A549 (cell line): ENCODE measurements at regions not wholly inside any gene's neighbourhood (a gene's known extent, or its start where the extent isn't known, plus 50 kb on each side); places are given as distances from the start of the nearest gene placed in this dataset.
"Not testable (repeated sequence)": the region's sequence is repeated elsewhere in the genome, so short reads cannot be mapped to it uniquely, and the experiment has no call there.

ENCODE experiments used
- ATAC-seq, 2 experiments: fragments of 200-7000 bp in 1 of 2; fragments of >200 bp in 1 of 2; cut with Nextera tagmentation in 1 of 2; cut with Tn5 transposase in 1 of 2; 3 replicates each; pipeline versions ENCODE4 v1.8.0 to v1.9.1; 2018 to 2020; ENCODE audit warnings: mild to moderate bottlenecking in 1 of 2, moderate library complexity in 1 of 2
- CTCF ChIA-PET: fragments of 300-600 bp; sonication (Branson Sonifier 250); formaldehyde crosslinking; extraction: SDS; loops from one replicate; lab custom pipeline; 2021; ENCODE audit warnings: antibody characterized with exemption, inconsistent platforms; lab: Yijun Ruan, JAX
- POLR2A ChIA-PET: fragments of 350-600 bp; formaldehyde crosslinking; extraction: SDS; loops from one replicate; lab custom pipeline; 2021; ENCODE audit warnings: antibody characterized with exemption, inconsistent platforms; lab: Yijun Ruan, JAX
- DNase-seq, 2 experiments: peaks; one replicate each; pipeline versions ENCODE4 v3.0.0 to v3.0.0-alpha.2; 2011 to 2016; ENCODE audit warnings: low read depth in 1 of 2, low spot score in 1 of 2
- FAIRE-seq: peaks from 2 replicates; lab custom pipeline; 2011; peaks lifted over from hg19 to GRCh38; lab: Jason Lieb, UNC
- H3K27ac ChIP-seq, 2 experiments: fragments of >200 bp; sonication (Bioruptor Twin); formaldehyde crosslinking; 3 replicates each; pipeline ENCODE4 v1.5.1; 2016 to 2017
- H3K4me1 ChIP-seq: fragments of >200 bp; sonication (Bioruptor Twin); formaldehyde crosslinking; 3 replicates; pipeline ENCODE4 v1.6.1; 2016
- H3K4me2 ChIP-seq: fragments of >200 bp; sonication (Bioruptor Twin); formaldehyde crosslinking; 3 replicates; pipeline ENCODE4 v1.6.1; 2016
- H3K4me3 ChIP-seq: fragments of >200 bp; sonication (Bioruptor Twin); formaldehyde crosslinking; 3 replicates; pipeline ENCODE4 v1.5.1; 2016
- H3K9me3 ChIP-seq: fragments of >200 bp; sonication (Bioruptor Twin); formaldehyde crosslinking; 3 replicates; pipeline ENCODE4 v1.6.1; 2016
- BHLHE40 ChIP-seq: IDR thresholded peaks from 2 replicates; pipeline ENCODE4 v1.6.1; 2012; ENCODE audit warnings: low read depth, low read length, inconsistent platforms
- CHD2 ChIP-seq: fragments of 150-350 bp; IDR thresholded peaks from 2 replicates; pipeline ENCODE4 v1.6.1; 2014; ENCODE audit warnings: low read length; ENCODE audit not compliant: partially characterized antibody
- EHF ChIP-seq: fragments of 250-450 bp; sonication (Bioruptor Pico); IDR thresholded peaks from 2 replicates; pipeline ENCODE4 v1.5.0; 2020; ENCODE audit warnings: mild to moderate bottlenecking
- EHMT2 ChIP-seq: fragments of 200-600 bp; sonication (generic); IDR thresholded peaks from 2 replicates; pipeline ENCODE4 v1.6.1; 2016; ENCODE audit warnings: antibody characterized with exemption, low read depth, mild to moderate bottlenecking, moderate library complexity
- FOSB ChIP-seq: fragments of 250-450 bp; sonication (Bioruptor Pico); IDR thresholded peaks from 2 replicates; pipeline ENCODE4 v1.5.0; 2020; ENCODE audit warnings: mild to moderate bottlenecking, moderate library complexity
- HEYL ChIP-seq: fragments of 250-450 bp; sonication (Bioruptor Pico); IDR thresholded peaks from 2 replicates; pipeline ENCODE4 v1.8.0; 2021; ENCODE audit warnings: mild to moderate bottlenecking, moderate library complexity
- JUNB ChIP-seq: fragments of >200 bp; sonication (Bioruptor Twin); formaldehyde crosslinking; IDR thresholded peaks from 2 replicates; pipeline ENCODE4 v1.6.1; 2016
- MYC ChIP-seq: IDR thresholded peaks from 2 replicates; pipeline ENCODE4 v1.6.1; 2012; ENCODE audit warnings: mild to moderate bottlenecking, inconsistent platforms, low read length, improper control_type of control experiment, borderline replicate concordance
- NPAS2 ChIP-seq: fragments of 250-450 bp; sonication (Bioruptor Pico); IDR thresholded peaks from 2 replicates; pipeline ENCODE4 v1.8.0; 2022; ENCODE audit warnings: mild to moderate bottlenecking, moderate library complexity, borderline replicate concordance
- NR3C1 ChIP-seq: fragments of >200 bp; sonication (Bioruptor Twin); formaldehyde crosslinking; IDR thresholded peaks from 3 replicates; pipeline ENCODE4 v1.6.1; 2017
- PHF8 ChIP-seq: fragments of 200-600 bp; sonication (generic); IDR thresholded peaks from 2 replicates; pipeline ENCODE4 v1.6.1; 2016; ENCODE audit warnings: low read depth, mild to moderate bottlenecking, antibody characterized with exemption, moderate library complexity, borderline replicate concordance
- RAD21 ChIP-seq, 2 experiments: fragments of >200 bp in 1 of 2; sonication (Bioruptor Twin) in 1 of 2; formaldehyde crosslinking in 1 of 2; IDR thresholded peaks in 1 of 2; conservative IDR thresholded peaks in 1 of 2; 2 replicates in 1 of 2; 3 replicates in 1 of 2; pipeline ENCODE4 v1.6.1; 2012 to 2018; ENCODE audit warnings: inconsistent platforms in 1 of 2
- REST ChIP-seq: fragments of 200-600 bp; sonication (generic); IDR thresholded peaks from 2 replicates; pipeline ENCODE4 v1.6.1; 2016; ENCODE audit warnings: antibody characterized with exemption, mild to moderate bottlenecking, moderate library complexity
- RFX5 ChIP-seq: fragments of 450-650 bp; IDR thresholded peaks from 2 replicates; pipeline ENCODE4 v1.7.1; 2014; ENCODE audit warnings: antibody characterized with exemption, mild to moderate bottlenecking, moderate library complexity
- RNF2 ChIP-seq: fragments of 200-600 bp; sonication (generic); IDR thresholded peaks from 2 replicates; pipeline ENCODE4 v1.6.1; 2016; ENCODE audit warnings: low read depth, mild to moderate bottlenecking, antibody characterized with exemption, moderate library complexity, borderline replicate concordance
- SMC3 ChIP-seq: fragments of >200 bp; sonication (Bioruptor Twin); formaldehyde crosslinking; IDR thresholded peaks from 3 replicates; pipeline ENCODE4 v1.6.1; 2018; ENCODE audit warnings: inconsistent platforms
- ZC3H11A ChIP-seq: fragments of 450-650 bp; IDR thresholded peaks from 2 replicates; pipeline ENCODE4 v1.6.1; 2014; ENCODE audit warnings: antibody characterized with exemption, mild to moderate bottlenecking
- ZNF302 ChIP-seq: fragments of 250-450 bp; sonication (Bioruptor Pico); IDR thresholded peaks from 2 replicates; pipeline ENCODE4 v1.9.0; 2021; ENCODE audit warnings: inconsistent platforms, mild to moderate bottlenecking, moderate library complexity
- ZSCAN20 ChIP-seq: fragments of 250-450 bp; sonication (Bioruptor Pico); IDR thresholded peaks from 2 replicates; pipeline ENCODE4 v1.8.0; 2022; ENCODE audit warnings: mild to moderate bottlenecking, moderate library complexity
- WGBS: methylation state at CpG from one replicate; pipeline ENCODE4 v1.1.6; 2017; ENCODE audit errors: missing lambda C conversion rate; 5-methylcytosine and 5-hydroxymethylcytosine counted together
- TF ChIP-seq, protein P1 (sequence below): fragments of 450-650 bp; IDR thresholded peaks from 2 replicates; pipeline ENCODE4 v1.6.1; 2014; ENCODE audit warnings: antibody characterized with exemption
- TF ChIP-seq, protein P2 (sequence below): IDR thresholded peaks from 2 replicates; pipeline ENCODE4 v1.6.1; 2012; ENCODE audit warnings: low read depth, borderline replicate concordance
- TF ChIP-seq, protein P3 (sequence below): IDR thresholded peaks from 2 replicates; pipeline ENCODE4 v1.6.1; 2012
- TF ChIP-seq, protein P4 (sequence below): IDR thresholded peaks from 2 replicates; pipeline ENCODE4 v1.6.1; 2012

- TF ChIP-seq, protein P1, sequence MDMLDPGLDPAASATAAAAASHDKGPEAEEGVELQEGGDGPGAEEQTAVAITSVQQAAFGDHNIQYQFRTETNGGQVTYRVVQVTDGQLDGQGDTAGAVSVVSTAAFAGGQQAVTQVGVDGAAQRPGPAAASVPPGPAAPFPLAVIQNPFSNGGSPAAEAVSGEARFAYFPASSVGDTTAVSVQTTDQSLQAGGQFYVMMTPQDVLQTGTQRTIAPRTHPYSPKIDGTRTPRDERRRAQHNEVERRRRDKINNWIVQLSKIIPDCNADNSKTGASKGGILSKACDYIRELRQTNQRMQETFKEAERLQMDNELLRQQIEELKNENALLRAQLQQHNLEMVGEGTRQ, result no peak
- TF ChIP-seq NPAS2 (CRISPR knock-in tag) (no peak), RFX5 (no peak), SMC3 (no peak), RAD21 (conservative IDR thresholded peaks at IDR 0.05 in 1 of 2, IDR thresholded peaks at IDR 0.05 in 1 of 2) (no peak), ZNF302 (CRISPR knock-in tag) (no peak), HEYL (CRISPR knock-in tag) (no peak), REST (no peak)
These were observed 127.0 kb upstream of the MROH9 start (continued) for GRCh38 chr1:170808216-170808885.

- ATAC-seq, POLR2A ChIA-PET, H3K4me2 ChIP-seq, FAIRE-seq, CTCF ChIA-PET, H3K9me3 ChIP-seq, H3K27ac ChIP-seq, H3K4me3 ChIP-seq, H3K4me1 ChIP-seq, DNase-seq: not testable (repeated sequence)
- WGBS, result 10% methylated on average over 3 of the region's 7 CpGs
These were observed 124.3 kb upstream of the MROH9 start for GRCh38 chr1:170811013-170811412.

GRCh38 chr1:170819781-170820180 is 115.6 kb upstream of the MROH9 start:
- WGBS, result 69% methylated on average over 2 of the region's 2 CpGs
- no peak overlapping the region for H3K27ac ChIP-seq
- CTCF ChIA-PET, result no interaction called here
- H3K9me3 ChIP-seq, result no peaks in the 10 kb centered on the region
- H3K4me2 ChIP-seq, result no peak overlapping the region
- FAIRE-seq (no peak), DNase-seq (no peak), ATAC-seq (no peak)
- no peak overlapping the region for H3K4me3 ChIP-seq
- no peaks in the 10 kb centered on the region for H3K4me1 ChIP-seq
- POLR2A ChIA-PET, result no interaction called here
- no peak for TF ChIP-seq EHF (CRISPR knock-in tag)
- no peak for TF ChIP-seq EHMT2
- TF ChIP-seq NPAS2 (CRISPR knock-in tag), result no peak
- no peak for TF ChIP-seq PHF8
- TF ChIP-seq, protein P2, sequence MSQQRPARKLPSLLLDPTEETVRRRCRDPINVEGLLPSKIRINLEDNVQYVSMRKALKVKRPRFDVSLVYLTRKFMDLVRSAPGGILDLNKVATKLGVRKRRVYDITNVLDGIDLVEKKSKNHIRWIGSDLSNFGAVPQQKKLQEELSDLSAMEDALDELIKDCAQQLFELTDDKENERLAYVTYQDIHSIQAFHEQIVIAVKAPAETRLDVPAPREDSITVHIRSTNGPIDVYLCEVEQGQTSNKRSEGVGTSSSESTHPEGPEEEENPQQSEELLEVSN, result no peak
- no peak for TF ChIP-seq RNF2
- no peak for TF ChIP-seq JUNB
- TF ChIP-seq FOSB, result no peak
- TF ChIP-seq MYC, result no peak
- TF ChIP-seq NR3C1, result no peak
- TF ChIP-seq SMC3, result no peak
- no peak for TF ChIP-seq ZSCAN20 (CRISPR knock-in tag)
- TF ChIP-seq, protein P3, sequence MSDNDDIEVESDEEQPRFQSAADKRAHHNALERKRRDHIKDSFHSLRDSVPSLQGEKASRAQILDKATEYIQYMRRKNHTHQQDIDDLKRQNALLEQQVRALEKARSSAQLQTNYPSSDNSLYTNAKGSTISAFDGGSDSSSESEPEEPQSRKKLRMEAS, result no peak
- no peak for TF ChIP-seq ZC3H11A
- TF ChIP-seq, protein P4, sequence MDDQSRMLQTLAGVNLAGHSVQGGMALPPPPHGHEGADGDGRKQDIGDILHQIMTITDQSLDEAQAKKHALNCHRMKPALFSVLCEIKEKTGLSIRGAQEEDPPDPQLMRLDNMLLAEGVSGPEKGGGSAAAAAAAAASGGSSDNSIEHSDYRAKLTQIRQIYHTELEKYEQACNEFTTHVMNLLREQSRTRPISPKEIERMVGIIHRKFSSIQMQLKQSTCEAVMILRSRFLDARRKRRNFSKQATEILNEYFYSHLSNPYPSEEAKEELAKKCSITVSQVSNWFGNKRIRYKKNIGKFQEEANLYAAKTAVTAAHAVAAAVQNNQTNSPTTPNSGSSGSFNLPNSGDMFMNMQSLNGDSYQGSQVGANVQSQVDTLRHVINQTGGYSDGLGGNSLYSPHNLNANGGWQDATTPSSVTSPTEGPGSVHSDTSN, result no peak
- TF ChIP-seq BHLHE40, result no peak
- no peak for TF ChIP-seq CHD2
- TF ChIP-seq, all 56 proteins: peak for 0
